ENCODE measurements at regions not wholly inside any gene's neighbourhood (a gene's known extent, or its start where the extent isn't known, plus 50 kb on each side); places are given as distances from the start of the nearest gene placed in this dataset.
"Not testable (repeated sequence)": the region's sequence is repeated elsewhere in the genome, so short reads cannot be mapped to it uniquely, and the experiment has no call there.

GRCh38 chr10:124194199-124194824 is 100.9 kb upstream of the CHST15 start:
- no peak overlapping the region for H3K9ac ChIP-seq
- Mint-ChIP-seq H3K27ac (no peak overlapping the region), H3K36me3 (no peaks in the 10 kb centered on the region), H3K27me3 (ENCODE audit: insufficient read depth, low read depth) (peaks cover 5% of the 10 kb centered on the region), H3K4me1 (peaks cover 23% of the 10 kb centered on the region), H3K9me3 (peaks cover 3% of the 10 kb centered on the region), H3K4me3 (no peak overlapping the region)
- no peaks in the 10 kb centered on the region for H3K27me3 ChIP-seq
- H3K9me3 ChIP-seq (ENCODE audit: low read depth): no peaks in the 10 kb centered on the region
- TF ChIP-seq CTCF (IDR thresholded peaks at IDR 0.05) (no peak), EZH2 (IDR thresholded peaks at IDR 0.05) (no peak), EZH2phosphoT487 (IDR thresholded peaks at IDR 0.05) (no peak)
- DNase-seq (ENCODE audit: low spot score): no peak
- H2AFZ ChIP-seq (replicated peaks): no peak overlapping the region
- no peaks in the 10 kb centered on the region for H4K20me1 ChIP-seq (ENCODE audit: low read depth)
- H3K79me2 ChIP-seq (ENCODE audit: low read depth): no peaks in the 10 kb centered on the region
- no peaks in the 10 kb centered on the region for H3K36me3 ChIP-seq
- H3K4me1 ChIP-seq: peaks cover 8% of the 10 kb centered on the region
- no peaks in the 10 kb centered on the region for H3F3A ChIP-seq (ENCODE audit: low read depth)
- no peak overlapping the region for H3K27ac ChIP-seq
- no peak overlapping the region for H3K4me3 ChIP-seq
- H3K4me2 ChIP-seq: no peak overlapping the region

- Histone ChIP-seq H3K9me3 (ENCODE audit: low read depth) (no peaks in the 10 kb centered on the region), H3F3A (ENCODE audit: low read depth) (no peaks in the 10 kb centered on the region), H4K20me1 (ENCODE audit: low read depth) (no peaks in the 10 kb centered on the region), H3K4me2 (no peak overlapping the region), H3K9ac (no peak overlapping the region), H3K27ac (no peak overlapping the region), H3K4me3 (no peak overlapping the region), H3K27me3 (no peaks in the 10 kb centered on the region), H3K79me2 (ENCODE audit: low read depth) (no peaks in the 10 kb centered on the region), H3K36me3 (no peaks in the 10 kb centered on the region), H3K4me1 (peaks cover 8% of the 10 kb centered on the region), H2AFZ (replicated peaks) (no peak overlapping the region)
- Mint-ChIP-seq H3K27me3 (ENCODE audit: insufficient read depth, low read depth) (peaks cover 5% of the 10 kb centered on the region), H3K27ac (no peak overlapping the region), H3K4me1 (peaks cover 22% of the 10 kb centered on the region), H3K9me3 (peaks cover 6% of the 10 kb centered on the region), H3K4me3 (no peak overlapping the region), H3K36me3 (no peaks in the 10 kb centered on the region)
- DNase-seq (ENCODE audit: low spot score): no peak
- no peak for TF ChIP-seq EZH2 (IDR thresholded peaks at IDR 0.05)
- TF ChIP-seq EZH2phosphoT487 (IDR thresholded peaks at IDR 0.05): no peak
- TF ChIP-seq CTCF (IDR thresholded peaks at IDR 0.05): no peak
These were observed 99.9 kb upstream of the CHST15 start for GRCh38 chr10:124193309-124193696.

- not testable (repeated sequence) for H3K4me3 ChIP-seq; H3K27me3 ChIP-seq; H3K27me3 Mint-ChIP-seq (ENCODE audit: insufficient read depth, low read depth); DNase-seq (ENCODE audit: low spot score); H3K9me3 ChIP-seq (ENCODE audit: low read depth); H3K9ac ChIP-seq; H3K9me3 Mint-ChIP-seq; H3K79me2 ChIP-seq (ENCODE audit: low read depth); H3K4me3 Mint-ChIP-seq; H3K36me3 ChIP-seq; H3K27ac ChIP-seq; H3K4me1 ChIP-seq; H3K36me3 Mint-ChIP-seq; H3F3A ChIP-seq (ENCODE audit: low read depth); H2AFZ ChIP-seq (replicated peaks); H3K4me2 ChIP-seq; H4K20me1 ChIP-seq (ENCODE audit: low read depth)
- Mint-ChIP-seq H3K4me1 (peaks cover 17% of the 10 kb centered on the region), H3K27ac (peak overlapping the region; percentile 9)
- TF ChIP-seq CTCF (IDR thresholded peaks at IDR 0.05): peak; percentile 36
These were observed 99.4 kb upstream of the CHST15 start for GRCh38 chr10:124192664-124193308.

GRCh38 chr10:124190476-124190875 is 97.1 kb upstream of the CHST15 start:
- not testable (repeated sequence) for H3K4me1 Mint-ChIP-seq; H3K4me3 Mint-ChIP-seq; H3K9ac ChIP-seq; H3K36me3 Mint-ChIP-seq; H3K27ac Mint-ChIP-seq; H3K79me2 ChIP-seq (ENCODE audit: low read depth); DNase-seq (ENCODE audit: low spot score); H3K36me3 ChIP-seq; H4K20me1 ChIP-seq (ENCODE audit: low read depth); H2AFZ ChIP-seq (replicated peaks); H3K27ac ChIP-seq; H3K27me3 Mint-ChIP-seq (ENCODE audit: insufficient read depth, low read depth); H3K4me2 ChIP-seq; H3K4me3 ChIP-seq; H3K4me1 ChIP-seq; H3K9me3 ChIP-seq (ENCODE audit: low read depth); H3K27me3 ChIP-seq; H3F3A ChIP-seq (ENCODE audit: low read depth); H3K9me3 Mint-ChIP-seq
